Mesenchymal stem cell (in vitro differentiated cells and primary cell): ENCODE measurements at regions not wholly inside any gene's neighbourhood (a gene's known extent, or its start where the extent isn't known, plus 50 kb on each side); places are given as distances from the start of the nearest gene placed in this dataset.

Experiments
- DNase-seq: peaks from one replicate; pipeline ENCODE4 v3.0.0-alpha.2; 2013
- H2AFZ ChIP-seq: one replicate; pipeline ENCODE4 v1.6.1; 2013; ENCODE audit warnings: low read depth, mild to moderate bottlenecking, control low read depth, inconsistent platforms, low read length, moderate library complexity
- H2AK5ac ChIP-seq: 2 replicates; pipeline ENCODE4 v1.6.1; 2013; ENCODE audit warnings: low read length, moderate library complexity, mild to moderate bottlenecking, inconsistent platforms; ENCODE audit not compliant: severe bottlenecking
- H2BK120ac ChIP-seq: one replicate; pipeline ENCODE4 v1.6.1; 2013; ENCODE audit warnings: low read depth, mild to moderate bottlenecking, inconsistent platforms, low read length, moderate library complexity
- H2BK12ac ChIP-seq, 2 experiments: one replicate each; pipeline ENCODE4 v1.6.1; 2013; ENCODE audit warnings: inconsistent platforms in 2 of 2, low read length in 2 of 2, mild to moderate bottlenecking in 2 of 2, moderate library complexity in 2 of 2, control low read depth in 1 of 2
- H2BK15ac ChIP-seq: one replicate; pipeline ENCODE4 v1.6.1; 2013; ENCODE audit warnings: mild to moderate bottlenecking, low read depth, inconsistent platforms; ENCODE audit not compliant: poor library complexity, severe bottlenecking
- H2BK5ac ChIP-seq: 2 replicates; pipeline ENCODE4 v1.6.1; 2013; ENCODE audit warnings: low read depth, mild to moderate bottlenecking, low read length, control low read depth, inconsistent platforms; ENCODE audit not compliant: poor library complexity, severe bottlenecking
- H3K14ac ChIP-seq, 2 experiments: one replicate each; pipeline ENCODE4 v1.6.1; 2013; ENCODE audit warnings: inconsistent platforms in 2 of 2, low read length in 2 of 2, control low read depth in 1 of 2, mild to moderate bottlenecking in 1 of 2, moderate library complexity in 1 of 2
- H3K18ac ChIP-seq, 2 experiments: one replicate each; pipeline ENCODE4 v1.6.1; 2013; ENCODE audit warnings: inconsistent platforms in 2 of 2, low read length in 2 of 2, control low read depth in 1 of 2, low read depth in 1 of 2, mild to moderate bottlenecking in 1 of 2
- H3K23ac ChIP-seq, 2 experiments: one replicate each; pipeline ENCODE4 v1.6.1; 2013; ENCODE audit warnings: inconsistent platforms in 2 of 2, low read length in 2 of 2, mild to moderate bottlenecking in 2 of 2, moderate library complexity in 2 of 2, control low read depth in 1 of 2
- H3K27ac ChIP-seq: 2 replicates; pipeline ENCODE4 v1.5.1; 2013; ENCODE audit warnings: mild to moderate bottlenecking, moderate library complexity, low read length, control low read depth, inconsistent platforms; ENCODE audit not compliant: poor library complexity, severe bottlenecking
- H3K27me3 ChIP-seq, 2 experiments: 2 replicates each; pipeline versions ENCODE4 v1.6.1 to v1.7.0; 2013; ENCODE audit warnings: low read length in 2 of 2, mild to moderate bottlenecking in 2 of 2, moderate library complexity in 2 of 2, control low read depth in 1 of 2, inconsistent platforms in 1 of 2; ENCODE audit not compliant: control insufficient read depth in 1 of 2, insufficient read depth in 1 of 2
- H3K36me3 ChIP-seq, 2 experiments: 2 replicates each; pipeline versions ENCODE4 v1.6.1 to v1.7.0; 2013; ENCODE audit warnings: low read length in 2 of 2, control low read depth in 1 of 2, inconsistent platforms in 1 of 2, low read depth in 1 of 2, mild to moderate bottlenecking in 1 of 2; ENCODE audit not compliant: insufficient read depth in 2 of 2, control insufficient read depth in 1 of 2
- H3K4ac ChIP-seq, 2 experiments: one replicate each; pipeline ENCODE4 v1.6.1; 2013; ENCODE audit warnings: inconsistent platforms in 2 of 2, low read length in 2 of 2, mild to moderate bottlenecking in 2 of 2, moderate library complexity in 2 of 2, control low read depth in 1 of 2, low read depth in 1 of 2
- H3K4me1 ChIP-seq: 2 replicates; pipeline ENCODE4 v1.6.1; 2013; ENCODE audit warnings: low read depth, low read length, control low read depth; ENCODE audit not compliant: control insufficient read depth, insufficient read depth
- H3K4me2 ChIP-seq: 2 replicates; pipeline ENCODE4 v1.6.1; 2013; ENCODE audit warnings: low read length, mild to moderate bottlenecking, inconsistent platforms; ENCODE audit not compliant: poor library complexity, severe bottlenecking
- H3K4me3 ChIP-seq, 2 experiments: 2 replicates each; pipeline versions ENCODE4 v1.5.1 to v1.7.0; 2013; ENCODE audit warnings: low read length in 2 of 2, mild to moderate bottlenecking in 2 of 2, control low read depth in 1 of 2, low read depth in 1 of 2; ENCODE audit not compliant: insufficient read depth in 1 of 2
- H3K79me1 ChIP-seq: replicated peaks from 2 replicates; pipeline ENCODE4 v1.6.1; 2013; ENCODE audit warnings: mild to moderate bottlenecking, control low read depth, low read length, inconsistent platforms; ENCODE audit not compliant: poor library complexity, severe bottlenecking
- H3K9ac ChIP-seq: 2 replicates; pipeline ENCODE4 v1.7.0; 2013; ENCODE audit warnings: mild to moderate bottlenecking, low read length, moderate library complexity
- H3K9me3 ChIP-seq: 2 replicates; pipeline ENCODE4 v1.7.0; 2013; ENCODE audit warnings: mild to moderate bottlenecking, low read length; ENCODE audit not compliant: control insufficient read depth
- H4K8ac ChIP-seq: one replicate; pipeline ENCODE4 v1.6.1; 2013; ENCODE audit warnings: inconsistent platforms, mild to moderate bottlenecking, low read length, moderate library complexity
- H4K91ac ChIP-seq: one replicate; pipeline ENCODE4 v1.6.1; 2013; ENCODE audit warnings: mild to moderate bottlenecking, low read length, inconsistent platforms
- WGBS: methylation state at CpG from one replicate; pipeline ENCODE4 v1.1.7; 2013; ENCODE audit warnings: mixed read lengths; 5-methylcytosine and 5-hydroxymethylcytosine counted together

- H3K4ac ChIP-seq: no peak overlapping the region
- H3K4me1 ChIP-seq: no peaks in the 10 kb centered on the region
- H2BK120ac ChIP-seq: no peak overlapping the region
- H3K9ac ChIP-seq: no peak overlapping the region
- H3K4me3 ChIP-seq: no peak overlapping the region
- no peaks in the 10 kb centered on the region for H3K36me3 ChIP-seq
- no peak overlapping the region for H3K23ac ChIP-seq
- H3K79me1 ChIP-seq: no peaks in the 10 kb centered on the region
- 84% methylated on average over 8 of the region's 12 CpGs for WGBS
- no peak overlapping the region for H2BK12ac ChIP-seq
- H2AK5ac ChIP-seq: no peak overlapping the region
- H3K9me3 ChIP-seq: no peaks in the 10 kb centered on the region
- no peak overlapping the region for H2BK5ac ChIP-seq
- H2AFZ ChIP-seq: no peak overlapping the region
- DNase-seq: no peak
- H4K91ac ChIP-seq: no peak overlapping the region
- H3K27ac ChIP-seq: no peak overlapping the region
- no peaks in the 10 kb centered on the region for H3K27me3 ChIP-seq
- no peak overlapping the region for H3K4me2 ChIP-seq
- no peak overlapping the region for H4K8ac ChIP-seq
- H3K14ac ChIP-seq: no peak overlapping the region
- H3K18ac ChIP-seq: no peak overlapping the region
- H2BK15ac ChIP-seq: no peak overlapping the region
These were observed 818.2 kb downstream of the BRD1 start for GRCh38 chr22:49009359-49010063.

GRCh38 chr22:49008682-49009235 lies 818.9 kb downstream of the BRD1 start:
- no peak for DNase-seq
- H3K9me3 ChIP-seq: no peaks in the 10 kb centered on the region
- H2BK15ac ChIP-seq: no peak overlapping the region
- H3K4me1 ChIP-seq: no peaks in the 10 kb centered on the region
- H3K4ac ChIP-seq: no peak overlapping the region
- H3K27ac ChIP-seq: no peak overlapping the region
- H3K36me3 ChIP-seq: no peaks in the 10 kb centered on the region
- no peak overlapping the region for H4K8ac ChIP-seq
- no peak overlapping the region for H3K9ac ChIP-seq
- no peak overlapping the region for H3K14ac ChIP-seq
- no peak overlapping the region for H4K91ac ChIP-seq
- H2BK120ac ChIP-seq: no peak overlapping the region
- no peak overlapping the region for H3K18ac ChIP-seq
- no peak overlapping the region for H3K4me3 ChIP-seq
- no peak overlapping the region for H2AK5ac ChIP-seq
- H3K4me2 ChIP-seq: no peak overlapping the region
- H2AFZ ChIP-seq: no peak overlapping the region
- no peaks in the 10 kb centered on the region for H3K79me1 ChIP-seq
- no peak overlapping the region for H2BK12ac ChIP-seq
- H3K23ac ChIP-seq: no peak overlapping the region
- H2BK5ac ChIP-seq: no peak overlapping the region
- 90% methylated on average over 18 of the region's 18 CpGs for WGBS
- H3K27me3 ChIP-seq: no peaks in the 10 kb centered on the region

- Histone ChIP-seq H3K4me2 (no peak overlapping the region), H3K27me3 (no peaks in the 10 kb centered on the region), H3K9ac (no peak overlapping the region), H2BK5ac (no peak overlapping the region), H3K27ac (no peak overlapping the region), H2BK120ac (no peak overlapping the region), H3K4me1 (no peaks in the 10 kb centered on the region), H2AK5ac (no peak overlapping the region), H2BK15ac (no peak overlapping the region), H3K9me3 (peaks cover 4% of the 10 kb centered on the region), H3K79me1 (no peaks in the 10 kb centered on the region), H4K8ac (no peak overlapping the region), H4K91ac (no peak overlapping the region), H3K4ac (no peak overlapping the region), H3K4me3 (no peak overlapping the region), H2BK12ac (no peak overlapping the region), H3K23ac (no peak overlapping the region), H2AFZ (no peak overlapping the region), H3K18ac (no peak overlapping the region), H3K36me3 (no peaks in the 10 kb centered on the region), H3K14ac (no peak overlapping the region)
- WGBS: 59% methylated on average over 10 of the region's 12 CpGs
- DNase-seq: no peak
These were observed 820.5 kb downstream of the BRD1 start for GRCh38 chr22:49007013-49007653.

- no peak overlapping the region for H2BK120ac ChIP-seq
- no peak overlapping the region for H4K8ac ChIP-seq
- no peak overlapping the region for H3K23ac ChIP-seq
- H3K9me3 ChIP-seq: peaks cover 10% of the 10 kb centered on the region
- no peak overlapping the region for H2AFZ ChIP-seq
- no peak overlapping the region for H3K18ac ChIP-seq
- no peak overlapping the region for H3K9ac ChIP-seq
- no peak overlapping the region for H3K4me3 ChIP-seq
- no peak overlapping the region for H2AK5ac ChIP-seq
- H3K36me3 ChIP-seq: no peaks in the 10 kb centered on the region
- H3K4ac ChIP-seq: no peak overlapping the region
- no peaks in the 10 kb centered on the region for H3K4me1 ChIP-seq
- H3K79me1 ChIP-seq: no peaks in the 10 kb centered on the region
- no peak for DNase-seq
- H2BK15ac ChIP-seq: no peak overlapping the region
- H2BK5ac ChIP-seq: no peak overlapping the region
- H2BK12ac ChIP-seq: no peak overlapping the region
- no peaks in the 10 kb centered on the region for H3K27me3 ChIP-seq
- H3K27ac ChIP-seq: no peak overlapping the region
- no peak overlapping the region for H3K4me2 ChIP-seq
- no peak overlapping the region for H3K14ac ChIP-seq
- WGBS: 77% methylated on average over 11 of the region's 11 CpGs
- H4K91ac ChIP-seq: no peak overlapping the region
These were observed 821.3 kb downstream of the BRD1 start for GRCh38 chr22:49006207-49007012.
